ENCODE measurements at regions not wholly inside any gene's neighbourhood (a gene's known extent, or its start where the extent isn't known, plus 50 kb on each side); places are given as distances from the start of the nearest gene placed in this dataset.
"Not testable (repeated sequence)": the region's sequence is repeated elsewhere in the genome, so short reads cannot be mapped to it uniquely, and the experiment has no call there.

DNA sequence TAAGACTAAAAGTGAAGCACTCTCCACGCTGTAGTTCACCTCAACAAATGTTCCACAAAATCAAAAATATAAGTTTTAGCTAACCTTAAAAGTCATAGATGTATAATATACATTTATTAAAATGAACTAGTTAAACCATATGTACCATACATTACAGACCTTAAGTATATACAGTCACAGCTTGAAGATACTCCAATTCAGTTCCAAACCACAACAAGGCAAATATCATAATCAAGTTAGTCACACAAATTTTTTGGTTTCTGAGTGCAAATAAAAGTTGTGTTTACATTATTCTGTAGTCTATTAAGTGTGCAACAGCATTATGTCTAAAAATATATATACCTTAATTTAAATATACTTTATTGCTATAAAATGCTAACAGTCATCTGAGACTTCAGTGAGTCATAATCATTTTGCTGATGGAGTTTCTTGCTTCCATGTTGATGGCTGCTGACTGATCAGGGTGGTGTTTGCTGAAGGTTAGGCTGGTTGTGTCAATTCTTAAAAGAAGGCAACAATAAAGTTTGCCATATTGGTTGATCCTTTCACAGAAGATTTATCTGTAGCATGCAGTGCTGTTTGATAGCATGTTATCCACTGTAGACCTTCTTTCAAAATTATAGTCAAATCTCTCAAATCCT, 736.7 kb downstream of the NSUN3 start:
- POLR2A ChIA-PET: no interaction called here
- TF ChIP-seq CTCF (IDR thresholded peaks at IDR 0.05; ENCODE audit: insufficient read depth, low read depth, low read length): no peak
- CTCF ChIA-PET: no interaction called here
- H3K36me3 ChIP-seq (ENCODE audit: control insufficient read depth, insufficient read depth, low read length): no peaks in the 10 kb centered on the region
- no peak for DNase-seq (ENCODE audit: low read depth)
- no peaks in the 10 kb centered on the region for H3K27me3 ChIP-seq (ENCODE audit: control insufficient read depth, insufficient read depth, low read length)
- H3K4me3 ChIP-seq (ENCODE audit: low read depth, low read length): no peak overlapping the region

- CTCF ChIA-PET: no interaction called here
- TF ChIP-seq CTCF (IDR thresholded peaks at IDR 0.05; ENCODE audit: insufficient read depth, low read depth, low read length): no peak
- DNase-seq (ENCODE audit: low read depth): no peak
- H3K36me3 ChIP-seq (ENCODE audit: control insufficient read depth, insufficient read depth, low read length): no peaks in the 10 kb centered on the region
- H3K27me3 ChIP-seq (ENCODE audit: control insufficient read depth, insufficient read depth, low read length): no peaks in the 10 kb centered on the region
- H3K4me3 ChIP-seq (ENCODE audit: low read depth, low read length): no peak overlapping the region
- POLR2A ChIA-PET: no interaction called here
Measured at GRCh38 chr3:94811836-94812235, 749.0 kb downstream of the NSUN3 start.

- POLR2A ChIA-PET: no interaction called here
Measured at GRCh38 chr3:94821241-94821640, 758.4 kb downstream of the NSUN3 start.

GRCh38 chr3:94822298-94822697, 759.4 kb downstream of the NSUN3 start:
- POLR2A ChIA-PET: no interaction called here

More at GRCh38 chr3:94821241-94821640, 758.4 kb downstream of the NSUN3 start:
- DNase-seq (ENCODE audit: low read depth): no peak
- CTCF ChIA-PET: no interaction called here
- H3K4me3 ChIP-seq (ENCODE audit: low read depth, low read length): no peak overlapping the region
- no peaks in the 10 kb centered on the region for H3K27me3 ChIP-seq (ENCODE audit: control insufficient read depth, insufficient read depth, low read length)
- H3K36me3 ChIP-seq (ENCODE audit: control insufficient read depth, insufficient read depth, low read length): no peaks in the 10 kb centered on the region
- no peak for TF ChIP-seq CTCF (IDR thresholded peaks at IDR 0.05; ENCODE audit: insufficient read depth, low read depth, low read length)

GRCh38 chr3:94846251-94846650, 783.4 kb downstream of the NSUN3 start:
- DNase-seq (ENCODE audit: low read depth); H3K4me3 ChIP-seq (ENCODE audit: low read depth, low read length); H3K36me3 ChIP-seq (ENCODE audit: control insufficient read depth, insufficient read depth, low read length); CTCF ChIA-PET; H3K27me3 ChIP-seq (ENCODE audit: control insufficient read depth, insufficient read depth, low read length); POLR2A ChIA-PET: not testable (repeated sequence)

More at GRCh38 chr3:94822298-94822697, 759.4 kb downstream of the NSUN3 start:
- Histone ChIP-seq H3K4me3 (ENCODE audit: low read depth, low read length) (no peak overlapping the region), H3K27me3 (ENCODE audit: control insufficient read depth, insufficient read depth, low read length) (no peaks in the 10 kb centered on the region), H3K36me3 (ENCODE audit: control insufficient read depth, insufficient read depth, low read length) (no peaks in the 10 kb centered on the region)
- no peak for DNase-seq (ENCODE audit: low read depth)
- CTCF ChIA-PET: no interaction called here
- TF ChIP-seq CTCF (IDR thresholded peaks at IDR 0.05; ENCODE audit: insufficient read depth, low read depth, low read length): no peak

- peak; percentile 20; the same call in 1 of the 2 replicates for TF ChIP-seq CTCF (IDR thresholded peaks at IDR 0.05; ENCODE audit: insufficient read depth, low read depth, low read length)
- ChIA-PET CTCF (interaction anchor here (0.8 kb wide), 1 partner anchor 10 kb away, joined by 3 read pairs; no protein-coding TSS in a partner anchor), POLR2A (no interaction called here)
- Histone ChIP-seq H3K4me3 (ENCODE audit: low read depth, low read length) (no peak overlapping the region), H3K27me3 (ENCODE audit: control insufficient read depth, insufficient read depth, low read length) (no peaks in the 10 kb centered on the region), H3K36me3 (ENCODE audit: control insufficient read depth, insufficient read depth, low read length) (no peaks in the 10 kb centered on the region)
- no peak for DNase-seq (ENCODE audit: low read depth)
Measured at GRCh38 chr3:94862703-94863102, 799.8 kb downstream of the NSUN3 start.

Data from BJ (cell line).